ENCODE measurements at regions not wholly inside any gene's neighbourhood (a gene's known extent, or its start where the extent isn't known, plus 50 kb on each side); places are given as distances from the start of the nearest gene placed in this dataset.

- intact Hi-C loops (cut with DNase I; ENCODE audit: low total_unique reads) = no loop called here
- Histone ChIP-seq H3K27ac (no peak overlapping the region), H3K36me3 (no peaks in the 10 kb centered on the region), H3K4me3 (no peak overlapping the region), H3K9me3 (no peaks in the 10 kb centered on the region), H3K4me1 (no peaks in the 10 kb centered on the region), H3K27me3 (no peaks in the 10 kb centered on the region)
- DNase-seq = no peak
- TF ChIP-seq POLR2A (IDR thresholded peaks at IDR 0.05) = no peak
- TF ChIP-seq CTCF (IDR thresholded peaks at IDR 0.05) = no peak
Observed at GRCh38 chr3:6577584-6577983, 283.3 kb upstream of the GRM7 start.

GRCh38 chr3:6578526-6578925 is 282.4 kb upstream of the GRM7 start:
- H3K9me3 ChIP-seq = no peaks in the 10 kb centered on the region
- intact Hi-C loops (cut with DNase I; ENCODE audit: low total_unique reads) = no loop called here
- H3K4me3 ChIP-seq = no peak overlapping the region
- H3K27me3 ChIP-seq = no peaks in the 10 kb centered on the region
- no peaks in the 10 kb centered on the region for H3K4me1 ChIP-seq
- H3K27ac ChIP-seq = no peak overlapping the region
- TF ChIP-seq POLR2A (IDR thresholded peaks at IDR 0.05) (no peak), CTCF (IDR thresholded peaks at IDR 0.05) (no peak)
- no peak for DNase-seq
- no peaks in the 10 kb centered on the region for H3K36me3 ChIP-seq

- H3K27ac ChIP-seq = no peak overlapping the region
- no peak overlapping the region for H3K4me3 ChIP-seq
- H3K9me3 ChIP-seq = no peaks in the 10 kb centered on the region
- no peaks in the 10 kb centered on the region for H3K4me1 ChIP-seq
- intact Hi-C loops (cut with DNase I; ENCODE audit: low total_unique reads) = no loop called here
- no peak for TF ChIP-seq POLR2A (IDR thresholded peaks at IDR 0.05)
- no peak for TF ChIP-seq CTCF (IDR thresholded peaks at IDR 0.05)
- H3K27me3 ChIP-seq = no peaks in the 10 kb centered on the region
- DNase-seq = no peak
- no peaks in the 10 kb centered on the region for H3K36me3 ChIP-seq
Observed at GRCh38 chr3:6580808-6581207, 280.1 kb upstream of the GRM7 start.

- no peaks in the 10 kb centered on the region for H3K27me3 ChIP-seq
- H3K4me1 ChIP-seq = no peaks in the 10 kb centered on the region
- no peak for TF ChIP-seq CTCF (IDR thresholded peaks at IDR 0.05)
- no peak for TF ChIP-seq POLR2A (IDR thresholded peaks at IDR 0.05)
- H3K27ac ChIP-seq = no peak overlapping the region
- intact Hi-C loops (cut with DNase I; ENCODE audit: low total_unique reads) = no loop called here
- H3K4me3 ChIP-seq = no peak overlapping the region
- H3K9me3 ChIP-seq = no peaks in the 10 kb centered on the region
- no peak for DNase-seq
- H3K36me3 ChIP-seq = no peaks in the 10 kb centered on the region
Observed at GRCh38 chr3:6585360-6585759, 275.6 kb upstream of the GRM7 start.

GRCh38 chr3:6600237-6600636 is 260.7 kb upstream of the GRM7 start:
- intact Hi-C loops (cut with DNase I; ENCODE audit: low total_unique reads) = no loop called here
- Histone ChIP-seq H3K27ac (no peak overlapping the region), H3K4me1 (no peaks in the 10 kb centered on the region), H3K36me3 (no peaks in the 10 kb centered on the region), H3K27me3 (no peaks in the 10 kb centered on the region), H3K4me3 (no peak overlapping the region), H3K9me3 (no peaks in the 10 kb centered on the region)
- TF ChIP-seq CTCF (IDR thresholded peaks at IDR 0.05) (no peak), POLR2A (IDR thresholded peaks at IDR 0.05) (no peak)
- no peak for DNase-seq
